ENCODE measurements at regions not wholly inside any gene's neighbourhood (a gene's known extent, or its start where the extent isn't known, plus 50 kb on each side); places are given as distances from the start of the nearest gene placed in this dataset.

DNA sequence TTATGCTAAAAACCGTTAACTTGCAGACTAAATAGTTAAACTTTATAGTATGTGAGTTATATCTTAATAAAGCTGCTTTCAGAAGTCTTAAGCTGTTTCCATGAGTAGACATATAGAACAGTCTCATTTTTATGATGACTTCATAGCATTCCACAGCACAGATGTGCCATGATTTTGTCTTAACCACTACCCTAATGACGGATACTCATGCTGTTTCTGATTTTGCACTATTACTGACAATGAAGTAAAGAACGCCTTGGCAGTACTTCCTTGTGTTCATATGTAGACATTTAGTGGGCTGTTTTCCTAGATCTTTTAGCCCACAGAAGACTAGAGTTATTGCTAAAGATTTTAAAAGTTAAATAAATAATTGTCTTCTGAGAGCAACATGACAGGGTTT lies 175.6 kb upstream of the RAB6C start:
- Histone ChIP-seq H3K4me3 (replicated peaks in 1 of 4; ENCODE audit: control extremely low read depth in 1 of 4, insufficient read depth in 1 of 4, low read depth in 3 of 4, low read length in 4 of 4) (no peak overlapping the region), H4K20me1 (ENCODE audit: control insufficient read depth, extremely low read depth, insufficient read depth, low read length) (no peaks in the 10 kb centered on the region), H3K27me3 (ENCODE audit: control insufficient read depth, insufficient read depth, low read length) (no peaks in the 10 kb centered on the region), H3K9me3 (ENCODE audit: control insufficient read depth, insufficient read depth, low read depth, low read length) (no peaks in the 10 kb centered on the region), H3K4me2 (ENCODE audit: extremely low read depth, insufficient read depth, low read length) (no peak overlapping the region), H3K4me1 (ENCODE audit: control insufficient read depth, extremely low read depth, insufficient read depth, low read length) (no peaks in the 10 kb centered on the region), H3K79me2 (ENCODE audit: control insufficient read depth, insufficient read depth, low read length) (no peaks in the 10 kb centered on the region), H2AFZ (ENCODE audit: low read length) (no peak overlapping the region), H3K36me3 (ENCODE audit: control insufficient read depth, insufficient read depth, low read length) (no peaks in the 10 kb centered on the region), H3K27ac (ENCODE audit: insufficient read depth, low read length) (no peak overlapping the region), H3K9ac (ENCODE audit: insufficient read depth, low read length) (no peak overlapping the region)
- TF ChIP-seq CTCF (conservative IDR thresholded peaks at IDR 0.05 in 1 of 2, IDR thresholded peaks at IDR 0.05 in 1 of 2; ENCODE audit: low read depth in 1 of 2, low read length in 2 of 2) (no peak), EZH2 (IDR thresholded peaks at IDR 0.05; ENCODE audit: low read length, missing control alignments) (no peak)
- DNase-seq (ENCODE audit: low read depth in 2 of 2): no peak

- H3K4me2 ChIP-seq (ENCODE audit: extremely low read depth, insufficient read depth, low read length): no peak overlapping the region
- no peaks in the 10 kb centered on the region for H3K9me3 ChIP-seq (ENCODE audit: control insufficient read depth, insufficient read depth, low read depth, low read length)
- no peaks in the 10 kb centered on the region for H4K20me1 ChIP-seq (ENCODE audit: control insufficient read depth, extremely low read depth, insufficient read depth, low read length)
- DNase-seq (ENCODE audit: low read depth in 2 of 2): no peak
- H3K79me2 ChIP-seq (ENCODE audit: control insufficient read depth, insufficient read depth, low read length): no peaks in the 10 kb centered on the region
- no peaks in the 10 kb centered on the region for H3K27me3 ChIP-seq (ENCODE audit: control insufficient read depth, insufficient read depth, low read length)
- H3K4me3 ChIP-seq (replicated peaks in 1 of 4; ENCODE audit: control extremely low read depth in 1 of 4, insufficient read depth in 1 of 4, low read depth in 3 of 4, low read length in 4 of 4): no peak overlapping the region
- H3K36me3 ChIP-seq (ENCODE audit: control insufficient read depth, insufficient read depth, low read length): no peaks in the 10 kb centered on the region
- TF ChIP-seq EZH2 (IDR thresholded peaks at IDR 0.05; ENCODE audit: low read length, missing control alignments) (no peak), CTCF (conservative IDR thresholded peaks at IDR 0.05 in 1 of 2, IDR thresholded peaks at IDR 0.05 in 1 of 2; ENCODE audit: low read depth in 1 of 2, low read length in 2 of 2) (no peak)
- no peak overlapping the region for H3K9ac ChIP-seq (ENCODE audit: insufficient read depth, low read length)
- H2AFZ ChIP-seq (ENCODE audit: low read length): no peak overlapping the region
- H3K4me1 ChIP-seq (ENCODE audit: control insufficient read depth, extremely low read depth, insufficient read depth, low read length): no peaks in the 10 kb centered on the region
- H3K27ac ChIP-seq (ENCODE audit: insufficient read depth, low read length): no peak overlapping the region
Measured at GRCh38 chr2:129805899-129806298, 173.6 kb upstream of the RAB6C start.

GRCh38 chr2:129806317-129806716 lies 173.1 kb upstream of the RAB6C start:
- H3K4me1 ChIP-seq (ENCODE audit: control insufficient read depth, extremely low read depth, insufficient read depth, low read length): no peaks in the 10 kb centered on the region
- no peak overlapping the region for H3K4me3 ChIP-seq (replicated peaks in 1 of 4; ENCODE audit: control extremely low read depth in 1 of 4, insufficient read depth in 1 of 4, low read depth in 3 of 4, low read length in 4 of 4)
- H3K9ac ChIP-seq (ENCODE audit: insufficient read depth, low read length): no peak overlapping the region
- H3K27me3 ChIP-seq (ENCODE audit: control insufficient read depth, insufficient read depth, low read length): no peaks in the 10 kb centered on the region
- no peak overlapping the region for H2AFZ ChIP-seq (ENCODE audit: low read length)
- H3K9me3 ChIP-seq (ENCODE audit: control insufficient read depth, insufficient read depth, low read depth, low read length): no peaks in the 10 kb centered on the region
- no peaks in the 10 kb centered on the region for H3K79me2 ChIP-seq (ENCODE audit: control insufficient read depth, insufficient read depth, low read length)
- no peaks in the 10 kb centered on the region for H4K20me1 ChIP-seq (ENCODE audit: control insufficient read depth, extremely low read depth, insufficient read depth, low read length)
- TF ChIP-seq CTCF (conservative IDR thresholded peaks at IDR 0.05 in 1 of 2, IDR thresholded peaks at IDR 0.05 in 1 of 2; ENCODE audit: low read depth in 1 of 2, low read length in 2 of 2): no peak
- TF ChIP-seq EZH2 (IDR thresholded peaks at IDR 0.05; ENCODE audit: low read length, missing control alignments): no peak
- no peaks in the 10 kb centered on the region for H3K36me3 ChIP-seq (ENCODE audit: control insufficient read depth, insufficient read depth, low read length)
- DNase-seq (ENCODE audit: low read depth in 2 of 2): no peak
- H3K4me2 ChIP-seq (ENCODE audit: extremely low read depth, insufficient read depth, low read length): no peak overlapping the region
- H3K27ac ChIP-seq (ENCODE audit: insufficient read depth, low read length): no peak overlapping the region
